HG02870 (cell line): ENCODE measurements at regions not wholly inside any gene's neighbourhood (a gene's known extent, or its start where the extent isn't known, plus 50 kb on each side); places are given as distances from the start of the nearest gene placed in this dataset.

Experiments used
- ATAC-seq: cut with Tn5 transposase; IDR thresholded peaks from one replicate; pipeline ENCODE4 v1.9.1; 2021; ENCODE audit warnings: mild to moderate bottlenecking, moderate library complexity; ENCODE audit not compliant: unreplicated experiment

DNA sequence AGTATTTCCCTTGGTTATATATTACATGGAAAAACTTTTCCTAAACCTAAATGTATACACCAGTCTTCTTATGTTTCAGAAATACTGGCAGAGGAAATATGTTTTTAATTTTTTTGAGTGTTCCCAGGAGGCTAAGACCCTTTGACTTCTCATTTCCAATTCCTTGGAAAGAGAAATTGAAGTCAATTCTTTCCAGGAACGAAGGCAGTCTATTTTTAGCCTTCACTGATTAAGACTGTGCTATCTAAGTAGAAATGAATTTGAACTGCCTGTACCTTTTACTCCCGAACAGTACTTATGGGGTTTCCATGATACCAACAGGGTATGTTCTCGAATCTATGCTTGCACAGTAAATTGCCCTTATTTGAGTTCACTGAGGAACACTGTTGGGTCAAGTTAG, 340.3 kb upstream of the CD180 start:
- ATAC-seq: no peak

DNA sequence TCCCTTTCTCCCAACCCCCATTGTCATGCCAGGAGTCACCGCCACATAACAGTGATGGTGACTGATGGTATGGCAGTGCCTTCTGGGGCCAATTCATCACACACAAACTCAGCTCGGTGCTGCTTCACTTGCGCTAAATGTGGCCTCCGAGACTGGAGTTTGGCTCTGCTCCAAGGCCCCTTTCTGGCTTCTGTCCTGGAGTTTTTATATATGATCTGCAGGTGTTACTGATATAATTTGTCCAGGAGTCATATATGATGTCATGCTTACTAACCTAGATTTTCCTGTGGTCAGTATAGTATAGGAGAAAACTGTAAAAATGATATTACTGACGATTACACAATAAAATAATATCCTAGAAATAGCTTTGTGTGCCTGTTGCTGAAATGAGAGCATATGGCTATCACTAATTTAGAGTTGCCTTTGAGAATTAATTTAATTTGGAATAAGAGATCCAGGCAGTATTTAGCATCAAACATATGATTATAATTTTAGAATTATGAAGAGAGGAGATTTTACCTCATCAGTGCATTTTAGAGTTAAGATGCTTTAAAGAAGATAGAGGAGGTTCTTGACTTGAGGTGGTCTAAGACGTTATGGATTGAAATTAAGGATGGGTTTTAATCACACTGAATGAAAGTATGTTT, 334.1 kb upstream of the CD180 start:
- ATAC-seq: no peak

DNA sequence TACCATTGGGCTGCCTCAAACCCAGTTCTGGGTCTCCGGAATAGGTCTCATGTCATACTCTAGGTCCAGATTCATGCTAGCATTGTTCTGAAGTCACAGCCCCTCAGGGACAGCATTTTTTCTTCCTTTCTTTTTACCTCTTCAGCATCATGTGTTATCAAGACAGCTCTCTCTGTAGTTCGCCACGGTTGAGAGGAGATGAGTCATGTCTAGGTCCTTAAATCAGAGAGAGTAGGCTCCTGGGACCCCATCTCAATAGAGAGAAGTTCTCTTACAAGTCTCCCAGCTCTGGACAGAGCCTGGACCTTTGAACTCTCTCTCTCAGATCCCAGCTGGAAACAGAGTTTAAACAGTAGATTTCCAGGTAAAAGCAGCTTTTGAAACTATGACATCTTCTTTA, 332.4 kb upstream of the CD180 start:
- no peak for ATAC-seq

DNA sequence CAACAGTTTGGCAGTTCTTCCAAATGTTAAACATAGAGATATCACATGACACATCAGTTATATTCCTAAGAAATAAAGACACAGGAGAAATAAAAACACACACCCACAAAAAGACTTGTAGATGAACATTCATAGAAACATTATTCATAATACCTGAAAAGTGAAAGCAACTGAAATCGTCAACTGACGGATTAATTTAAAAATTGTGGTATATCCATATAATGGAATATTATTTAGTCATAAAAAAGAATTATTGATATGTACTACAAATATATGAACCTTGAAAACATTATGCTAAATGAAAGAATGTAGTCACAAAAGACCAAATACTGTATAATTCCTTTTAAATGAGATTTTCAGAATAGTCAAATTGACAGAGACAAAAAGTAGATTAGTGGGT, 330.2 kb upstream of the CD180 start:
- ATAC-seq: no peak

DNA sequence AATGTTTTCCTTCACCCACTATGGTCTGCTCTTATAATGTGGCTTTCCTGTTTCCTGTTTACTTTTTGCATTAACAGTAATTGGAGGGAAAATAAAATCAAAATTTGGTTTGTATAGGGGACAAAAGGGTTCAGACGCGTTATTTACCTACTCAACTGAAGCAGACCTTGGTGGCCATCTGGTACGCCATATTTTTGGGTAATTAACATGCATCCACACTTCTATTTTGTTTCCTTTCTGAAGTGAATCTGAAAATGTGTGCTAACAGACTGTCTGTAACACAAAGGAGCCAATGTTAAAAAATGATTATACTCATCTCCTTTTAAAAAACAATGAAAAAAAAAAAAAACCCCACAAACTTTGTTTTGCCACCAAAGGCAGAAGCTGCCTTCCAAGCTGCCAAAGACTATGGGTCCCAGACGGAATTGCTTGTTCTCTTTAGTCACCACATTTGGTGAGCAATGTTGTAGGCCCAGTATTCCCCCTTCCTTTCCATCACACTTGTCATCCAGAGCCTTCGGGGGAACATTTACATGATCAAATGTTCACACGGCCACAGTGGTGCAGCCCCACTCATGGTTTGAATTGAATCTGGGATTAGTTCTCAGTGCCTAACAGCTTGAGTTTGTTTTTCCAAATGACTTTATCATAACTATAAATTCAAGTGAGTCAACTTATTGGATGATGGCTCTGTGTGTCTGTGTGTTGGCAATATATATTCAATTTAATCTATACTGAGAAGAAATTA, 323.7 kb upstream of the CD180 start:
- no peak for ATAC-seq

DNA sequence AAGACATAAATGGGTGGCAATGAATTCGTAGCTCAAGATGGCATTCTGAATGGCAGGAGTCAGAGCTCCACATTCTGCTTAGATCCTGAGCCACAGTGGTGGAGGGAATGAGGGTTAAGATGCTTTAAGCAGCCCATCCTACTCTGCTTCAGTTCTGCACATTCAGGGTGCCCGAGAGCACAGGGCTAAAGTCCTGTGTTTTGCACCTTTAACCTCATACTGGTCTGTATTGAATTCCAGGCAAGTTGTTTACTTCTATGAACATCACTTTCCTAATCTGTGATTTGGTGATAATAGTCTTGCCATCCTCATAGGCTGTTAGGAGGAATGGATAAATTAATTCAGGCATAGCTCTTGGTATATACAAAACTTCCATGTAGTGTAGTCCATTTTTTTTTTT, 321.6 kb upstream of the CD180 start:
- no peak for ATAC-seq

DNA sequence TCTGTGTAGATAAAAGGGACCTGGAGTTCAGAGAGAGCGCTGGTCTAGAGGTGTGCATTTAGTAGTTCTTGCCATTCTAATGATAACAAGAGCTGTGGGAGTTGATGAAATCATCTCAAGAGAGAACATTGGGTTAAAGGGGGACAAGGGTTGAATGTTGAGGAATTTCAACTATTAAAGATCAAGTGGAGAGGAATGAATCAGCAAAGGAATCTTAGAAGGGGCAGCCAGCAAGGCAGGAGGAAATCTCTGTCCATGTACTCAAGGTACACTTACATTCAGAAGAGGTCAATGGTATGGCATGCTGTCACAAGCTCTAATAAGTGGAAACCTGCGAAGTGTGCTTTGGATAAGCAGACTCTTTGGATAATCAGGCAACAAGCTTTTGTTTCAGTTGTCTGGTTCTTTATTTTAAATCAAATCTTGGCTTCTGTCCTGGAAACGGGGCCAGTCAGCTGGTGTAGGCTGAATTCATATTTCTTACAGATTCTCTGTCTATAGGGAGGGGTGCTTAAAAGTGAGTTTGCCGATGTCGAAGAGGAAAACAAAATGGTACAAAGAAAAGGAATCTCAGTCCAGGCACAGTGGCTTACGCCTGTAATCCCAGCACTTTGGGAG, 320.5 kb upstream of the CD180 start:
- ATAC-seq: no peak

DNA sequence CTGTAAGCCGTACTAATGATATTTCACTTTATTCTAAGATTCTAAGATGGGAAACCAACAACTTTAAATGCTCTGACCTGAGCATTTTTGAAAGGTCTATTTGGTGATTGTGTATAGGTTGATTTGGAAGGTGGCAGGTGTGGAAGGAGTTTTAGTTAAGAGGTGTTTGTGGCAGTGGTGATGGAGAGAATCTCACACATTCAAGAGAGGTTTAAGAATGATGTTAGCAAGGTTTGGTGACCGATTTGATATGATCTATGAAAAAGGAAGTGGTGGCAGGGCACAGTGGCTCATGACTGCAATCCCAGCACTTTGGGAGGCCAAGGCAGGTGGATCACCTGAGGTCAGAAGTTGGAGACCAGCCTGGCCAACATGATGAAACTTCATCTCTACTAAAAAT, 319.2 kb upstream of the CD180 start:
- ATAC-seq: no peak

DNA sequence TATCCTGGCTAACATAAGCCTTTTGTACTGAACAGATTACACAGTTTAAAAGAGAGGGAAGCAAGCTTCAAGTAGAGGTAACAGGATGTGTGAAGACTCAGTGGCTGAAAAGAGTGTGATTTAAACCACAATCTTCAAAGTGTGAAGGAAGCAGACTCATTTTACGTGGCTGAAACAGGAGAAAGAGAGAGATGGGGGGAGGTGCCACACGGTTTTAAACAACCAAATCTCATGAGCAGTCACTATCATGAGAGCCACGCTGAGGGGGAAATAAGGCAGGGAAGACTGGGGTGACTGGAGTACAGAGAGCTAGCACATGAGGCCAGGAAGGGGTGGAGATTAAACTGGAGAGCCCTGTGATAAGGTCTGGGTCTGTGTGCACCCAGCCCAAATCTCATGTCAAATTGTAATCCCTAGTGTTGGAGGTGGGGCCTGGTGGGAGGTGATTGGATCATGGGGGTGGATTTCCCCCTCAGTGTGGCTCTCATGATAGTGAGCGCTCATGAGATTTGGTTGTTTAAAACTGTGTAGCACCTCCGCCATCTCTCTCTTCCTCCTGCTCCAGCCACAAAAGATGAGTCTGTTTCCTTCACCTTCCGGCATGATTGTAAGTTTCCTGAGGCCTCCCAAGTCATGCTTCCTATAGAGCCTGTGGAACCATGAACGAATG, 318.6 kb upstream of the CD180 start:
- no peak for ATAC-seq

DNA sequence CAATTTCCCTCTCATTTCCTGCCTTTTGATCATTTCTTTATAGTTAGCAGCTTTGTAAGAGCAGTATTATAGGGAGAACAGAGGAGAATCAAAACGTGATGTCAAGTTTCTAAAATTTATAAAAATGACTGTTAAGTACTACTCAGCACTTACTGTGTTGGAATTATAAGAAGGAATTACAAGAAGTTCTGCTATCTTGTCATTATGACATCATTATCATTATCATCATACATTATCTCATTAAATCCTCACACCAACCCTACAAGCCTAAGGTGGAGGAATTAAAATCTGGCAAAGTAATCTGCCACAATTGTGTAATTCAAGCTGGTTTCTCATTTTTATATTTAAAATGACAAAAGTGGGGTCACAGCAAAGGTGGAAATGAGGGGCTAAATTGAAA, 316.2 kb upstream of the CD180 start:
- no peak for ATAC-seq

DNA sequence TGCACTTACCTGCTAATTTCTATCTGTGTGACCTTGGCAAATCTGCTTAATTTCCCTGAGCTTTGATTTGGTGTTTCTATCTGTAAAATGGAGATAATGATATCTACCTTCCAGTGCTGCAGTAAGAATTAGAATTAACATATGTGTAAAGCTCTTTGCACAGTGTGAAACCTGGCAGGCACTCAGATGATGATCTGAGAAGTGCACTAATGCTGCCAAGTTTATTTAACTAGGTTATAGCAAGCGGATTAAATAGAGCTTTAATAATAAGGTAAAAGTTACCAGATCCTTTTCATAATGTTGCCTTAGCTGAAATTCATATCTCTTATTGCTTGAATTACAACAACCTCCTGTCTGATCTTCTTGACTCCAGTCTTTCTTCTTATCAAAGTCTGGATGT, 315.3 kb upstream of the CD180 start:
- ATAC-seq: no peak

DNA sequence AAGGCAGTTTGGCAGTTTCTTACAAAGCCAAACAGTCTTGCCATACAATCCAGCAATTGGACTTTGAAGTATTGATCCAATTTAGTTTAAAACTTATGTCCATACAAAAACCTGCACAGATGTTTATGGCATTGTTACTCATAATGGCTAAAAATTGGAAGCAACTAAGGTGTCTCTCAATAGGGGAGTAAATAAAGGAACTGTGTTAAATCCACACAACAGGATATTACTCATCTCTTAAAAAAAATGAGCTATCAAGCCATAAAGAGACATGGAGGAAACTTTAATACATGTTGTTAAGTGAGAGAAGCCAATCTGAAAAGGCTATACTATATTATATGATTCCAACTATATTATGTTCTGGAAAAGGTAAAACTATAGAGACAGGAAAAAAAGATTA, 313.6 kb upstream of the CD180 start:
- no peak for ATAC-seq

DNA sequence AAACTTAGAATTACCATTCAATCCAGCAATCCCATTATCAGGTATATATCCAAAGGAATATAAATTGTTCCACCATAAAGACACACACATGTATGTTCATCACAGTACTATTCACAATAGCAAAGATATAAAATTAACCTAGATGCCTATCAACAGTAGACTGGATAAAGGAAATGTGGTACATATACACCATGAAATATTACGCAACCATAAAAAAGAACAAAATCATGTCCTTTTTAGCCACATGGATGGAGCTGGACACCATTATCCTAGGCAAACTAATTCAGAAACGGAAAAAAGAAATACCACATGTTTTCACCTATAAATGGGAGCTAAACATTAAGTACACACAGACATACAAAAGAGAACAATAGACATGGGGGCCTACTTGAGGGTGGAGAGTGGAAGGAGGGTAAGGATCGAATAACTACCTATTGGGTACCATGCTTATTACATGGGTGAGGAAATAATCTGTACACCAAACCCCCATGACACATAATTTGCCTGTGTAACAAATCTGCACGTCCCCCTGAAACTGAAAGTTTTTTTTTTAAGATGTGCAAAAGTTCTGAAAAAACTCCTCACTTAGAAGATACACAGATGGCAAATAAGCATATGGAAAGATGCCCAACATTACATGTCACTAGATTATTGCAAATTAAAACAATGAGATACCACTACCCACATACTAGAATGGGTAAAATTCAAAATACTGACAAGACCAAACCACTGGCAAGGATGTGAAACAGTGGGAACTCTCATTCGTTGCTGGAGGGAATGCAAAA, 313.0 kb upstream of the CD180 start:
- ATAC-seq: no peak

DNA sequence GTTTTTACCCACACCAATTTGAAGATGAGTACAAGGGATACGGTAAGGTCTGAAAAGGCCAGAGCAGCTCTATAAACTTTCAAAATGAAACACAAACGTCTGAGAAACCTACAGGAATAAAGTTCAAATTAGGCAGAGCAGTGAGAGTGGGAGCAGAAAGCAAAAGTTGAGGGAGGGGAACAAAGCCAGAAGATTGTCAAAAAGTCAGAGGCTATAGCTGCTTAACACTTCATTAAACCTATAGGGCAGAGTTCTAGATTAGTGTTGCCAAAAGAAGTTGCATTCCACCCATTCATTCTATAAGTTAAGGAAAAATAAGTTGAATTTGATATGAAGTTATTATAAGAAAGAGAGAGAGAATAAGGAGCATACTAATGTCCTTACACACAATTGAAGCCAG, 309.6 kb upstream of the CD180 start:
- no peak for ATAC-seq

DNA sequence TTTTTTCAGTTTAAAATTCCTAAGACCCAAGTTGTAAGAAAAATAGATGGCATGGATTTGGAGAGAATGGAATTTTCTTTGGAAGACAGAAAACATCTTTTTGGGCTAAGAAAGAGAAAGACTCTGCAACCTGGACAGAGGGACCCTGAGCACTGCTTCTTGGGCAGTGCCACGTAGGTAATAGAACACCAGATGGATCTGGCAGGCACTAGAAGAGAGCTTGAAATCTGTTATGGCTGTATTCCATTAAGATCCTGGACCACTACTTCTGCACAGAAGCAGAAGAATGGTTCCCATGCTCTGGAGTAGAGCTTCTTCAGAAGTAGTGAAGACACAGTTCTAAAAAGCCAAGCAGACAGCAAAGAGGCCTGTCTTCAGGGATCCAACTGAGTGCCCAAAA, 306.4 kb upstream of the CD180 start:
- no peak for ATAC-seq

DNA sequence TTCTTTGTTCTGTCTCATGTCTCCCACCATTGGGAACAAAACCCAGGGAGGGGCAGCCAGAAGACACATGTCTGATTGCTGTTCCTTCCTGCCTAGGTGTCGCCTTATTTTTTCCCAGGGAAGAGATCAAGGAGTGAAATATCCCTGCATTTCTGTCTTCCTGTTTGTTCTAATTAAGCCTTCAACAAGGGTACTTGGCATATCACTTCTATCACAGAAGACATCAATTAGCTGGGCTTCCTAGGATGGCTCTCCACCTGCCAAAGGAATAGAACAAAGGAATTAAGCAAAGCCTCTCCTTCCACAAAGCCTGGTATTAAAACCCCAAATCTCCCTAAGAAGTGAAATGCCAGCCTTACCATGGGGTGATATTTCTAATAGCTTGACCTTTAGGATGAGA, 299.5 kb upstream of the CD180 start:
- no peak for ATAC-seq

DNA sequence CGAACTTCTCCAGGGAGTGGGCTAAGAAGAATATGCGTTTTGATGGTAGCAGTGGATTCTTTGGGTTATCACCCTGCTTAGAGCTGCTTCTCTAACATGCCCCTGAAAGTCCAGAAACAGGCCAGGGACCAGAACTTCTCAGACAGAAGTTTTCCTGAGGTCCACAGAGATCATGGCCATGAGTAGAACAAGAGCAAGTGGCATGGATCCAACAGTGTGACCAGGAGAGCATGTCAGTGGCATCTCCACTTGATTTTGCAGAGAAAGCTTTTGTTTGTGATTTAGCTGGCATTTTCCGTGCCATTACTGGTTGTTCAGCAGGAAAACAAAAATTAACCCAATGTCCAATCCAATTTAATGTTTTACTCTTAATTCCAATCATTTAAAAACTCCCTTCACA, 298.5 kb upstream of the CD180 start:
- ATAC-seq: no peak

DNA sequence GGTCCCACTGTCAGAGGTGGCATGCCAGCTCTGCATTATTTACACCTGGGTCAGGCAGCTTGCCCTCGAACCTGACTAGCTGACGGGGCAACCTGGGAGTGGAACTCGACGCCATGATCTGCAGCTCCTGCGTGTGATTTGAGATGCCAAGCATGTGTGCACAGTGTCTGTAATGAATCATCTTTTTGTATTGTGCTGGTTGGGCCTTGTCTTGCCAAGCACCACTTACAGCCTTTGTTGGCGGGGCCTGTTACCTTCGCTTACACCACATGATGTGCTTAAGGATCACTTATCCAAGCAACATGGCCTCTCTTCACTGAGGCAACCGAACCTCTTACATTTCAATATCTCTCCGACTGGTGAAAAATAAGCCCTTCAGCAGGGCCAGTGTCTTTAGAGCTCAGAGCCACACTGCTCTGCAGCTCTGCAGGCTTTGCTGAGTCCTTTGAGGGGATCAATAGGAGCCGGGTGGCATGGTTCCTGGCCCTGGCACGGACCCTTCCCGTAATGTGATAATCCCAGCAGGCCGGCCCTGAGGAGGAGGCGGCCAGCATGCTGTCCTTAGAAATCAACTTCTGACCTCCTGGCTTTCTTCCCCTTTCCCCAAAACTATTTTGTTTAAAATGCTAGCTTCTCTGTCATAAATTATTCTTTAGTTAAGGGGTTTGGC, 297.7 kb upstream of the CD180 start:
- ATAC-seq: no peak

DNA sequence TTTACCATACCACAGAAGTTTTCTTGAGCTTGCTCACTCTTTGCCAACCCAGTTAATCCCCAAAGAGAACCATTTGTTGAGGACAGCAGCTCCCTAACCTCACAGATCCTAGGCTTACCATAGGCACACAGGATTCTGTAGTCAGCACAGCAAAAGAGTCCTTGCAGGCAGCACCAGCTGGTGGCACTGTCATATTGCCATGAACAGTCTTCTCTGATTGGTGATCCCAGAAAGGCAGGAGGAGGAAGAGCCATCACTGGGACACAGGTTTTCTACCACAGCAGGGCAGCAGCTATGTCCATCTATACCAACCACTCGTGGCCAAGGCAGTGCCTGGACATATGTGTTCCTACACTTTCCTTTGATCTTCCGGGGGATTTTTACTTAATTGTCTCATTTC, 297.1 kb upstream of the CD180 start:
- ATAC-seq: no peak

DNA sequence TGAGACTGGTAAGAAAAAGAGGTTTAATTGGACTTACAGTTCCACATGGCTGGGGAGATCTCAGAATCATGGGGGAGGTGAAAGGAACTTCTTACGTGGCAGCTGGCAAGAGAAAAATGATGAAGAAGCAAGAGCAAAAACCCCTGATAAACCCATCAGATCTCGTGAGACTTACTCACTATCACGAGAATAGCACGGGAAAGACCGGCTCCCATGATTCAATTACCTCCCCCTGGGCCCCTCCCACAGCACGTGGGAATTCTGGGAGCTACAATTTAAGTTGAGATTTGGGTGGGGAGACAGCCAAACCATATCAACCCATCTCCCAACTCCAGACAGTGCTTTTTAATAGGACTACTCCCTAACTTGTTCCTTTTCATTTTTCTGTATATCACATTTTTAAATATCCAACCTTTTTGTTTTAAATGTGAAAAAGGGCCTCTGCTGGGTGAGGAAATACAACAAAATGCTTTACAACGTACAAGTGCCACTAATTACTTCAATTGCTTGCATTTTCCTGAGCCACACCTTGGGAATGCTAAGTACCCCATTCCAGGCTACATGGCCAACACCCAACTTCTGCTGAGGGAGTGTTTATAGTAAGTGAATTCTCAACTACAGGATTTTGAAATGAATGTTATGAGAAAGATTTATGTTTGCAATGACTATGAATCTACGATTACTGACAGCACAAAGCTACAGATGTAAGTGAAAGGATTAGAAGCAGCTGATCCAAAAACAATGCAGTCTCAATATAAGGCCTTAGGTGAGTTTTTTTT, 294.1 kb upstream of the CD180 start:
- ATAC-seq: no peak
